Stimulated activated CD4-positive, alpha-beta T cell treated with anti-CD3 and anti-CD28 coated beads, Interleukin-2, amount 100 ng/mL, for 48 hours (primary cell): ENCODE measurements at regions not wholly inside any gene's neighbourhood (a gene's known extent, or its start where the extent isn't known, plus 50 kb on each side); places are given as distances from the start of the nearest gene placed in this dataset.
"Not testable (repeated sequence)": the region's sequence is repeated elsewhere in the genome, so short reads cannot be mapped to it uniquely, and the experiment has no call there.

Experiments used
- DNase-seq, 2 donors: peaks; one replicate each; pipeline ENCODE4 v3.0.0-alpha.2; 2020

- DNase-seq = no peak
Measured at GRCh38 chr20:53764415-53764800, 170.8 kb upstream of the ZNF217 start.

- DNase-seq = no peak
Measured at GRCh38 chr20:53763707-53764414, 170.2 kb upstream of the ZNF217 start.

- not testable (repeated sequence) for DNase-seq
Measured at GRCh38 chr20:53762423-53762798, 168.8 kb upstream of the ZNF217 start.

- no peak for DNase-seq
Measured at GRCh38 chr20:53760025-53760441, 166.4 kb upstream of the ZNF217 start.

- no peak for DNase-seq
Measured at GRCh38 chr20:53757472-53757913, 163.9 kb upstream of the ZNF217 start.

GRCh38 chr20:53755733-53756531 lies 162.3 kb upstream of the ZNF217 start:
- DNase-seq = no peak

DNA sequence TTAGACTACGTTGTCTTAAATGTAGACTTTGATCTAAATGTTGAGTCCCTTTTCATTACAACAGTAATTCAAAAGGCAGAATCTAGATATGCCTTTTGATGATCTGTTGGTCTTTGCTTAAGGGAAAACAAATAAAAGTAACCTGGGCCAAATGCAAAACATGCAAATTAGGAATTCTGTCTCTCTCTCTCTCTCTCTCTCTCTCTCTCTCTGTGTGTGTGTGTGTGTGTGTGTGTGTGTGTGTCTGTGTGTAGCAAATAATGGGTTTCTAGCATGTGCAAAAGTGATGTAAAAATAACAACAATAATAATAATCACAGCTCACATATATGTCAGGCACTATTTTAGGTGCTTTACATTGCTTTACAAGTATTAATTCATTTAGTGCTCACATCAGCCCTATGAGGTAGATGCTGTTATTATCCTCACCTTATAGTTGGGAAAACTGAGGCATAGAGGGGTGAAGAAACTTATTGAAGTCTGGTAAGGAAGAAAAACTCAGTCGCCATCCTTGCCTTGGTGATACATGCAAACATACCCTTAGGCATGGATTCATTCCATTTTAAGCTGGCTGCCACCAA lies 160.3 kb upstream of the ZNF217 start:
- DNase-seq = no peak

DNA sequence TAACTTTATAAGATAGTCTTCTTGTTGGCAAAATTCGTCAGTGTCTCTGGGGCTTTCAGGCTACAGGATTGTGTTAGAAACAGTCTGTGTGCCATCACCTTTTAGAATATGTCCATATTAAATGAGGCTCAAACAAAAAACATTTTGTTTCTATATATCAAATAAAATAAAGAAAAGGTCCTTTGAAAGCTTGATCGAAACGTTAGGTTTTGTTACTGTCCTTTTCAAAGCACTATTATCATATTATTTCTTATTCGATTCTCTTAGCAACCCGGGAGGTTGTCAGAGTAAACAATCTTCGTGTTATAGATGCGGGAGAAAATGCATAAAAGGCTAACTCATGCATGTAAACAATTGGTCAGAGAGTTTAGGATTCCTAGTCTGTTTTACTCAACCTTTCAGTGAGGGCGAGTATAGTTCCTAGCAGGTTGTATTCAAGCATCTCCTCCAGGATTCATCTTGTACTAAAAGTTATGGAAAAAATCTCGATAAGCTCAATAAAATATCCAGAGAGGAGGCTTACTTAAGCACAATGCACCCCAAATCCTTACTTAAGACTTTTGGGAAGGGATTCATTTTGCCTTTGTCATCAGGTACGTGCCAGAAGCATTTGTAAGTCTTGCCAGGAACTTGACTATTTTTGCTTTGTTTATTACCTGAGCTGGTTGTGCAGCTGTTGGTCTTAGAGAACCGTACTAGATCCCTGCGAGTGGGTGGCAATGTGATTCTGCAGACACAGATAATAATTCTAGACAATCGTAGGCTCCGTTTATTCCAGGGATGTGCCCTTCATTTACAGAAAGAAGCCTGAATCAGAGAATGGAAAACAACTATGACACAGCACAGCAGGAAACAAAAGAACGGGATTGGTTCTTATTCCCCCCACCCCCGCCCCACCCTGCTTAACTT lies 159.6 kb upstream of the ZNF217 start:
- DNase-seq = no peak

DNA sequence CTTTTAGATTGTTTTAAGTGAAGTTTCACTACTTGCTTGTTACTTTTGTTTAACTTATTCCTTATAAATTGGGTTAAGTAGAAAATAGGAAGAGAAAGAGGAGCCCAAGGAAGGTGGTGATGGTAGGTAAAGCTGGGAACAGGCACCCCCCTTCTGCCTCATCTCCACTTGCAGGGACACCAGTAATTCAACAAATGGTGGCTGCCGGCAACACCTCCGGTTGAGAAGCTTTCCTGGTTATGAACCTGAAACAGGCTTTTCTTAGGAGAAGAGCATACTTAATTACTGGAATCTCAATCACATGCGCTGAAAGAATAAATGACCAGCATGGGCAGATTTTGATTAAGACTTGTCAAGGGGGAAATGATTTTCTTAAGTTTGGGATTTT lies 158.9 kb upstream of the ZNF217 start:
- DNase-seq = no peak

DNA sequence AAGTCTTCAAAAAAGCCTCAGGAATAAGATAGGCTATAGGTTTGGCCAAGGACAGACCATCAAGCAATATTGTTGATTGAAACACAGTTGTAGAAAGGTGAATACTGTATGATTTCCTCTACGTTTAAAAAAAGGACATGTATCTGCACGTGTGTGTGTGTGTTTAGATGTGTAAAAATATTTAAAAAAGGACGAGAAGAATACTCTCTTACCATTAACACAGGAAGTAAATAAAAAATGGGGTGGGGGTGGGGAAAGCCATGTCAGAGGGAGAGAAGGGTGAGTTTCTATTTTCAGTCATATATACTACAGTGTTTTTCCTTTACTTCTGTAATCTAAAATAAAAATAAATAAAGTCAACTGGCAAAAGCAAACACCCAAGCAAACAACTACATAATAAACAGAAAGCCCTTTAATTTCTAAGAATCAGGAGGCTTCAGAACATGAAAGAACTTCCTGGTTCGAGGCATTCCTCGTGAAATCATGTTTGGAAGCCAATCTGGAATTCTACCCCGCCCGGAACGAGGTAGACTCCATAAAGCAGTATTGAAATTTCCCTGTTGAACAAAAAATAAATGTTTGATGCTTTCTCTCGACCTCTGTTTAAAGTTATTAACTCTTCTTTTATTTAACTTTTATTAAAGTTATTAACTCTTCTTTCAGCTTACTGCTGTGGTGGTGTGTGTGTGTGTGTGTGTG lies 158.1 kb upstream of the ZNF217 start:
- DNase-seq = no peak

- no peak for DNase-seq
Measured at GRCh38 chr20:53750827-53751619, 157.4 kb upstream of the ZNF217 start.

DNA sequence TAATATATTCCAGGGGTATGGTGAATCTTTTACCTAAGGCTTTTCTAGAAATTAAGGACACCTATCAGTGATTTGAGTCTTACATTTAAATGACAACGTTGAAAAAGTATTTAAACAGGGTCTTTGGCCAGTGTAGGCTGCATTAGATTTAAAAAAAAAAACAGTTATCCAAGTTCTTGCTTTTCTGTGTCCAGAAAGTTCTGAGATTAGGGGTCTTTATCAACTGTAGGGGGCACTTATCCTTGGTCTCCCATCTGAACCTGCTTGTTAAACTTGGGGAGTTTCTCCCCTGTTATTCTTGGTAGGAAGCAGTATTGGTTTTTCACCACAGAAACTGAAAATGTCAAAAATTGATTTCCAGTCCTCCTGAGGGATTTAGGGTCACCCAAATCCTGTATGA lies 155.9 kb upstream of the ZNF217 start:
- DNase-seq = no peak

GRCh38 chr20:53748821-53749421 lies 155.3 kb upstream of the ZNF217 start:
- DNase-seq = no peak

- DNase-seq = no peak
Measured at GRCh38 chr20:53748176-53748575, 154.5 kb upstream of the ZNF217 start.

- no peak for DNase-seq
Measured at GRCh38 chr20:53743607-53744260, 150.1 kb upstream of the ZNF217 start.

DNA sequence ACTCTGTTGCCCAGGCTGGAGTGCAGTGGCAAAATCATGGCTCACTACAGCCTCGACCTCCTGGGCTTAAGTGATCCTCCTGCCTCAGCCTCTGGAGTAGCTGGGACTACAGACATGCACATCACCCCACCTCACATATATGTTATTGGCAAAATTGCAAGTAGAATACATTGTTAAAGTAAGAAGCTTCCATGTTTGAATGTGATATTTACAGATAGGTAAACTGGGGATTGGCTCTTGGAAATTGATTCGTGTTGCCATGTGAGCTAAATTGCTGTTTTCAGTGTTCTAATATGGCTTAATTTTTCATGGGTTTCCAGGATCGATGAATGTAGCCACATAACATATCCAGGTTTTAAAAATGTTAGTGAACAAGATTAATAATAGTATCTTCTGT lies 149.0 kb upstream of the ZNF217 start:
- no peak for DNase-seq

DNA sequence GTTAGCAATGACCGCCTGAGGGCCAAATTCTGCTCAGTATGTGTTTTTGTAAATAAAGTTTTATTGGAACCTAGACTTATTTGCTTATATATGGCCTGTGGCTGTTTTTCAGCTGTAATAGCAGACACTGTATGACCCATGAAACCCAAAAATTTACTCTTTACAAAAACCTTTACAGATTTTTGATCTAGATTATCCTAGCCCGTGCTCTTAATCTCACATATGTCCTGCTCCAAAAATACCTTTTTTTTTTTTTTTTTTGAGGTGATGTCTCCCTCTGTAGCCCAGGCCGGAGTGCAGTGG lies 148.0 kb upstream of the ZNF217 start:
- no peak for DNase-seq

DNA sequence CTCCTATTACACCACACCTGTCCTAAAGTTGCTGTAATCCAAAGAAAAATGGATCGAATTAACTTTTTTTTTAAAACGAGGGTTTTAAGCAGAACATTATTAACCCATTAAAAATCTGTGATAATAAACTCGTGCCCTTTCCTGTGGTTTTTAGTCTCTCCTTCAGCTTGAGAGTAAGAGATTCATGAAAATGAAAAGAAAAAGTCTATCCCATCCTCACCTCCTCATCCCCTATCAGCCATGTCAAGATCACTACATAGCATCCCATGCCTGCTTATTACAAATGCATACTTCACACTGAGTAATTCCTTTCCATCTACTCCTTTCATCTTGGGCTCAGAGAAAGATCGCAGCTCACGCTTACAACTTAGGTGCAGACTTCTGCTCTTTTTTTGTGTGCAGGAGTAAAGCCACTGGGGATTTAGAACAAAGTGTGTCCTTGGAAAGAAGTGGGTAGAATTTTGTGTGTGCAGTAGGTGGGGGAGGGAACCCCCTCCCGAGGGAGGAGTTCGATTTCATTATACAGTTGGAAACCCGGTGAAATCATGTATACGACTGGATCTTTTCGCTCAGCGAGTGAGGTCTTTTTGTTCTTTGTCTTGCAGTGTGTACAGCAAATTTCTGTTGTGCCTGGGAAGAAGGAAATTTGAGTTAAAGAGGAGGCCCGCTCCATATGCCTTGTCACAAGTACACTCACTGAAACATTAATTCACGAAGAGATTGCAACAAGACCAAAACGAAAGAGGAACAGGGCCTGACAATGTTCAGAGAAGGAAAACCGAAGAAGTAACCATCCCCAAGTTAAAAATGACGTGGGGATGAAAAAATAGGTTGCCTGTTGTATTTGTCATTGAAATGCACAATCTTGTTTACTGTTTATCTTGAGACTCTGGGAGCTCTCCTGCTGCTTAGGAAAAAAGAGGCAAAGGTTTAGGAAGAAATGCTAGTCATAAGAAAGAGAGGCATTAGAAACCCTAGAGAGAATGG lies 146.5 kb upstream of the ZNF217 start:
- DNase-seq = no peak
